HepG2 (cell line): ENCODE measurements at regions not wholly inside any gene's neighbourhood (a gene's known extent, or its start where the extent isn't known, plus 50 kb on each side); places are given as distances from the start of the nearest gene placed in this dataset.

ENCODE experiments used
- BCL6 ChIP-seq: IDR thresholded peaks from 2 replicates; pipeline ENCODE4 v1.6.1; 2016; ENCODE audit warnings: missing genetic modification reagents, missing compliant biosample characterization
- ERF ChIP-seq: IDR thresholded peaks from 2 replicates; pipeline ENCODE4 v1.6.1; 2018; ENCODE audit warnings: missing biosample characterization, missing genetic modification reagents
- EZH2 ChIP-seq: conservative IDR thresholded peaks from 2 replicates; pipeline ENCODE4 v1.6.1; 2012; ENCODE audit warnings: mild to moderate bottlenecking, low read depth, low read length, moderate library complexity
- HNRNPK ChIP-seq: fragments of 200-400 bp; formaldehyde crosslinking; IDR thresholded peaks from 2 replicates; pipeline ENCODE4 v1.6.1; 2018; ENCODE audit warnings: low read length, low read depth, moderate library complexity, mild to moderate bottlenecking; ENCODE audit not compliant: poor library complexity, severe bottlenecking
- PHF21A ChIP-seq: sonication (generic); formaldehyde crosslinking; IDR thresholded peaks from 2 replicates; pipeline ENCODE4 v1.5.0; 2020; ENCODE audit warnings: mild to moderate bottlenecking, missing genetic modification reagents
- PPARG ChIP-seq: conservative IDR thresholded peaks from 2 replicates; pipeline ENCODE4 v1.6.1; 2016; ENCODE audit warnings: missing biosample characterization, missing genetic modification reagents
- RFX5 ChIP-seq: IDR thresholded peaks from 2 replicates; pipeline ENCODE4 v1.6.1; 2011; ENCODE audit warnings: low read depth, low read length, improper control_type of control experiment
- SMC3 ChIP-seq: IDR thresholded peaks from 2 replicates; pipeline ENCODE4 v1.6.1; 2011; ENCODE audit warnings: low read length, improper control_type of control experiment
- SMYD3 ChIP-seq: sonication (generic); formaldehyde crosslinking; IDR thresholded peaks from 2 replicates; pipeline ENCODE4 v1.8.1; 2023; ENCODE audit warnings: mild to moderate bottlenecking, missing genetic modification reagents
- SOX5 ChIP-seq: IDR thresholded peaks from 2 replicates; pipeline ENCODE4 v1.6.1; 2016; ENCODE audit warnings: borderline replicate concordance
- TCF7L2 ChIP-seq: IDR thresholded peaks from 2 replicates; pipeline ENCODE4 v1.6.1; 2011; ENCODE audit warnings: mild to moderate bottlenecking, low read depth, low read length, moderate library complexity
- ZNF446 ChIP-seq: sonication (generic); formaldehyde crosslinking; IDR thresholded peaks from 2 replicates; pipeline ENCODE4 v1.5.0; 2020; ENCODE audit warnings: mild to moderate bottlenecking, missing genetic modification reagents
- ZNF496 ChIP-seq: sonication (generic); formaldehyde crosslinking; IDR thresholded peaks from 2 replicates; pipeline ENCODE4 v1.8.1; 2023; ENCODE audit warnings: mild to moderate bottlenecking, moderate library complexity, missing genetic modification reagents; ENCODE audit not compliant: insufficient replicate concordance
- ZNF550 ChIP-seq: sonication (generic); formaldehyde crosslinking; IDR thresholded peaks from 2 replicates; pipeline ENCODE4 v1.4.0; 2020; ENCODE audit warnings: mild to moderate bottlenecking, missing genetic modification reagents, borderline replicate concordance
- ZNF589 ChIP-seq: sonication (generic); formaldehyde crosslinking; conservative IDR thresholded peaks from 2 replicates; pipeline ENCODE4 v1.8.0; 2022; ENCODE audit warnings: mild to moderate bottlenecking, moderate library complexity, missing genetic modification reagents
- TF ChIP-seq, protein P1 (sequence below): sonication (generic); formaldehyde crosslinking; conservative IDR thresholded peaks from 2 replicates; pipeline ENCODE4 v1.4.0; 2020; ENCODE audit warnings: missing genetic modification reagents
- TF ChIP-seq, protein P2 (sequence below), 2 experiments: sonication (generic) in 1 of 2; formaldehyde crosslinking in 1 of 2; IDR thresholded peaks; 2 replicates each; pipeline versions ENCODE4 v1.5.1 to v1.6.1; 2011 to 2020; ENCODE audit warnings: borderline replicate concordance in 1 of 2, low read depth in 1 of 2, low read length in 1 of 2, mild to moderate bottlenecking in 1 of 2, missing genetic modification reagents in 1 of 2, moderate library complexity in 1 of 2
- TF ChIP-seq, protein P3 (sequence below): sonication (generic); formaldehyde crosslinking; IDR thresholded peaks from 2 replicates; pipeline ENCODE4 v1.5.0; 2020; ENCODE audit warnings: mild to moderate bottlenecking, missing genetic modification reagents, borderline replicate concordance
- TF ChIP-seq, protein P4 (sequence below): sonication (generic); formaldehyde crosslinking; conservative IDR thresholded peaks from 2 replicates; pipeline ENCODE4 v1.8.0; 2022; ENCODE audit warnings: mild to moderate bottlenecking, moderate library complexity, missing genetic modification reagents
- TF ChIP-seq, protein P5 (sequence below): sonication (generic); formaldehyde crosslinking; IDR thresholded peaks from 2 replicates; pipeline ENCODE4 v1.4.0; 2020; ENCODE audit warnings: missing genetic modification reagents, mild to moderate bottlenecking, borderline replicate concordance

DNA sequence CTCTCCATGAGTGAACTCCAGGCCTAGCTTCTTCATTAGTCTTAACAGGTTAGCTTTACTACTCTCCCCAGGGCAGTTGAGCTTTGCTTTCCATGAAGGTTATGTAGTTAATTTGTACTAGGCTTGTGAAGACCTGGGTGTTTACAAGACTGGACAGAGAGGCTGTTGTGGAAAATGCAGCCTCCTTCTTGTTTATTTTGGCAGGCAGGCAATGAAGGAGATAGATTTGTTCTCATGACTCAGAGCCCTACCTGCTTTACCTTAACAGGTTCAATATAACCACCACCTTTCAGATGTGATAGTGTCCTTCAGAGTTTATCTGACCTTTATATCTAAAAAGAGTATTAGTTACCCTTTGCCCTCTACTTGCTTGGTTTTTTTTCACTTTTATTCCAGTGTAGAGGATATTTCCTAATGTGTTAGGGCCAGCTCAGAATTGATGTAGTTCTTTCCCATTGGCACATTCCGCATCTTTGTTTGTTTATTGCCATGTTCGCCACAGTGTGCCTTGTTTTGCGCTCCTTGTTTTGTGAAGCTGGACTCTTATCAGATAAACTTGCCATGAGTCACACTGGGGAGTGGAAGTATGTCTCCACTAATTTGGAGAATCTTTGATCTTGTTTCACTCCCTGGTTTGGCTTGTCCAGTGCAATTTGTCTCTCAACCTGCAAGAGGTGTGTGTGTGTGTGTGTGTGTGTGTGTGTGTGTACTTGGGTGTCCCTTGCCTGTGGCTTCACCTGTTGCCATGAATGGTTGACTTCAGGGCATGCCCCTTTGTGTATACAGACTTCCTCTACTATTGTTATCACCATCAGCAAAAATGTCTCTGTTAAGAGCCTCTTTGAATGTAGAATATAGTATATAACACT lies 87.4 kb upstream of the MACF1 start (continued):
- TF ChIP-seq, protein P1, sequence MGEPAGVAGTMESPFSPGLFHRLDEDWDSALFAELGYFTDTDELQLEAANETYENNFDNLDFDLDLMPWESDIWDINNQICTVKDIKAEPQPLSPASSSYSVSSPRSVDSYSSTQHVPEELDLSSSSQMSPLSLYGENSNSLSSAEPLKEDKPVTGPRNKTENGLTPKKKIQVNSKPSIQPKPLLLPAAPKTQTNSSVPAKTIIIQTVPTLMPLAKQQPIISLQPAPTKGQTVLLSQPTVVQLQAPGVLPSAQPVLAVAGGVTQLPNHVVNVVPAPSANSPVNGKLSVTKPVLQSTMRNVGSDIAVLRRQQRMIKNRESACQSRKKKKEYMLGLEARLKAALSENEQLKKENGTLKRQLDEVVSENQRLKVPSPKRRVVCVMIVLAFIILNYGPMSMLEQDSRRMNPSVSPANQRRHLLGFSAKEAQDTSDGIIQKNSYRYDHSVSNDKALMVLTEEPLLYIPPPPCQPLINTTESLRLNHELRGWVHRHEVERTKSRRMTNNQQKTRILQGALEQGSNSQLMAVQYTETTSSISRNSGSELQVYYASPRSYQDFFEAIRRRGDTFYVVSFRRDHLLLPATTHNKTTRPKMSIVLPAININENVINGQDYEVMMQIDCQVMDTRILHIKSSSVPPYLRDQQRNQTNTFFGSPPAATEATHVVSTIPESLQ (CRISPR knock-in tag) = no peak
- TF ChIP-seq PPARG (CRISPR knock-in tag) (no peak), HNRNPK (no peak), ERF (CRISPR knock-in tag) (no peak), PHF21A (CRISPR knock-in tag) (no peak), SMYD3 (CRISPR knock-in tag) (no peak), SMC3 (no peak), ZNF550 (no peak), EZH2 (no peak), SOX5 (CRISPR knock-in tag) (peak; percentile 39; the same call in 1 of the 2 replicates), BCL6 (CRISPR knock-in tag) (peak; percentile 61), RFX5 (no peak), ZNF589 (CRISPR knock-in tag) (no peak), TCF7L2 (no peak), ZNF496 (no peak), ZNF446 (CRISPR knock-in tag) (no peak)
- TF ChIP-seq, protein P2, sequence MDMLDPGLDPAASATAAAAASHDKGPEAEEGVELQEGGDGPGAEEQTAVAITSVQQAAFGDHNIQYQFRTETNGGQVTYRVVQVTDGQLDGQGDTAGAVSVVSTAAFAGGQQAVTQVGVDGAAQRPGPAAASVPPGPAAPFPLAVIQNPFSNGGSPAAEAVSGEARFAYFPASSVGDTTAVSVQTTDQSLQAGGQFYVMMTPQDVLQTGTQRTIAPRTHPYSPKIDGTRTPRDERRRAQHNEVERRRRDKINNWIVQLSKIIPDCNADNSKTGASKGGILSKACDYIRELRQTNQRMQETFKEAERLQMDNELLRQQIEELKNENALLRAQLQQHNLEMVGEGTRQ (IDR thresholded peaks at IDR 0.05; ENCODE audit: low read depth, low read length) = no peak
- TF ChIP-seq, protein P2 (CRISPR knock-in tag; IDR thresholded peaks at IDR 0.05; ENCODE audit: borderline replicate concordance) = no peak
- TF ChIP-seq, protein P3, sequence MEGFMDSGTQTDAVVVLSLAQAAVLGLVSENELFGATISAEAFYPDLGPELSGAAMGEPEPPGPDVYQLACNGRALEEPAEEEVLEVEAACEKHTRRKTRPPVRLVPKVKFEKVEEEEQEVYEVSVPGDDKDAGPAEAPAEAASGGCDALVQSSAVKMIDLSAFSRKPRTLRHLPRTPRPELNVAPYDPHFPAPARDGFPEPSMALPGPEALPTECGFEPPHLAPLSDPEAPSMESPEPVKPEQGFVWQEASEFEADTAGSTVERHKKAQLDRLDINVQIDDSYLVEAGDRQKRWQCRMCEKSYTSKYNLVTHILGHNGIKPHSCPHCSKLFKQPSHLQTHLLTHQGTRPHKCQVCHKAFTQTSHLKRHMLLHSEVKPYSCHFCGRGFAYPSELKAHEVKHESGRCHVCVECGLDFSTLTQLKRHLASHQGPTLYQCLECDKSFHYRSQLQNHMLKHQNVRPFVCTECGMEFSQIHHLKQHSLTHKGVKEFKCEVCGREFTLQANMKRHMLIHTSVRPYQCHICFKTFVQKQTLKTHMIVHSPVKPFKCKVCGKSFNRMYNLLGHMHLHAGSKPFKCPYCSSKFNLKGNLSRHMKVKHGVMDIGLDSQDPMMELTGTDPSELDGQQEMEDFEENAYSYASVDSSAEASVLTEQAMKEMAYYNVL = no peak
- TF ChIP-seq, protein P4, sequence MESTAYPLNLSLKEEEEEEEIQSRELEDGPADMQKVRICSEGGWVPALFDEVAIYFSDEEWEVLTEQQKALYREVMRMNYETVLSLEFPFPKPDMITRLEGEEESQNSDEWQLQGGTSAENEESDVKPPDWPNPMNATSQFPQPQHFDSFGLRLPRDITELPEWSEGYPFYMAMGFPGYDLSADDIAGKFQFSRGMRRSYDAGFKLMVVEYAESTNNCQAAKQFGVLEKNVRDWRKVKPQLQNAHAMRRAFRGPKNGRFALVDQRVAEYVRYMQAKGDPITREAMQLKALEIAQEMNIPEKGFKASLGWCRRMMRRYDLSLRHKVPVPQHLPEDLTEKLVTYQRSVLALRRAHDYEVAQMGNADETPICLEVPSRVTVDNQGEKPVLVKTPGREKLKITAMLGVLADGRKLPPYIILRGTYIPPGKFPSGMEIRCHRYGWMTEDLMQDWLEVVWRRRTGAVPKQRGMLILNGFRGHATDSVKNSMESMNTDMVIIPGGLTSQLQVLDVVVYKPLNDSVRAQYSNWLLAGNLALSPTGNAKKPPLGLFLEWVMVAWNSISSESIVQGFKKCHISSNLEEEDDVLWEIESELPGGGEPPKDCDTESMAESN = no peak
- TF ChIP-seq, protein P5, sequence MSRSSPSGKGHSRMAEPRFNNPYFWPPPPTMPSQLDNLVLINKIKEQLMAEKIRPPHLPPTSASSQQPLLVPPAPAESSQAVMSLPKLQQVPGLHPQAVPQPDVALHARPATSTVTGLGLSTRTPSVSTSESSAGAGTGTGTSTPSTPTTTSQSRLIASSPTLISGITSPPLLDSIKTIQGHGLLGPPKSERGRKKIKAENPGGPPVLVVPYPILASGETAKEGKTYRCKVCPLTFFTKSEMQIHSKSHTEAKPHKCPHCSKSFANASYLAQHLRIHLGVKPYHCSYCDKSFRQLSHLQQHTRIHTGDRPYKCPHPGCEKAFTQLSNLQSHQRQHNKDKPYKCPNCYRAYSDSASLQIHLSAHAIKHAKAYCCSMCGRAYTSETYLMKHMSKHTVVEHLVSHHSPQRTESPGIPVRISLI = no peak
